ENCODE measurements at regions not wholly inside any gene's neighbourhood (a gene's known extent, or its start where the extent isn't known, plus 50 kb on each side); places are given as distances from the start of the nearest gene placed in this dataset.

DNA sequence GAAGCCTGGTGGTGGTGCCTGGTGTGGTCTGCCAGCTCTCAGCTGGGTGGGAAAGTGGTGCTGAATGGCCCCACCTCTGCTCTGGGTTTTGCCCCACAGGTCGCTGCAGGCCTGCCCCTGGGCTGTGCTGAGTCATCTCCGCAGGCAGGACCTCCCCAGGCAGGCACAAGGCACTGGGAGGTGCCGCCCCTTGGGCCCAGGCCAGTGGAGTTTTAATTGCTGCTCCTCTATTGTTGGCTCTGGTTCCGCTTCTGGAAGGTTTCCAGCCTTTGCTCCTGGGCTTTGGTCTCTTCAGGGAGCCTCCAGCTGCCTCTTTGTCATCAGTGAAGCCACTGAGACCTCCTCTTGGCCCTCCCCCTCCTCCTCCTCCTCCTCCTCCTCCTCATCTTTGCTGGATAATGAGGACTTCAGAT lies 180.3 kb upstream of the GRB10 start:
- intact Hi-C loops (cut with micrococcal nuclease): no loop called here

DNA sequence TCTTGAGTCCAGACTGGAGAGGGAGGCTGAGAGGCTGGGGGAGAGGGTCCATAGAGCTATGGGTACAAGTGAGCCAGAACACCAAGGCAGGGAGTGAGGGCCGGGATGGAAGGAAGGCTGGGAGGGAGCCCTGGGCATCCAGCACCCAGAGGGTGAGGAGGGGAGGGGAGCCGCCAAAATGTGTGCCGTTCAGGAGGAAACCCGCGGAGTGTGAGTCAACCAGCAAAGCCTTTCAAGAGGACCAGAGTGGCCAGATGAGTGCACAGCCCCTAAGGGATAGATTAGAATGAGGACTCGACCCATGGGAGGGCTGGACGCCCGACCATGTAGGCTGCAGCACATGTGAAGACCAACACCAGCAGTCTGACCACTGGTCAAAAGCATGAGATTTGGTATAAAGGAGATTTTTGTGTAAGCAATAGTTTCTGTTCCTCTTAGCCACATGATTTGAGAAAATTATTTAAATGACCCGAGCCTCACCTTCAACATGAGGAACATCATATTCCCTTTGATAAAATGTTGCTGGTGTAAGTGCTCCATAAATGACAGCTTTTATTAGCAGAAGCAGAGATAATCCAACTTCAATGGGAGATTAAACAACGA lies 179.7 kb upstream of the GRB10 start:
- intact Hi-C loops (cut with micrococcal nuclease): no loop called here

DNA sequence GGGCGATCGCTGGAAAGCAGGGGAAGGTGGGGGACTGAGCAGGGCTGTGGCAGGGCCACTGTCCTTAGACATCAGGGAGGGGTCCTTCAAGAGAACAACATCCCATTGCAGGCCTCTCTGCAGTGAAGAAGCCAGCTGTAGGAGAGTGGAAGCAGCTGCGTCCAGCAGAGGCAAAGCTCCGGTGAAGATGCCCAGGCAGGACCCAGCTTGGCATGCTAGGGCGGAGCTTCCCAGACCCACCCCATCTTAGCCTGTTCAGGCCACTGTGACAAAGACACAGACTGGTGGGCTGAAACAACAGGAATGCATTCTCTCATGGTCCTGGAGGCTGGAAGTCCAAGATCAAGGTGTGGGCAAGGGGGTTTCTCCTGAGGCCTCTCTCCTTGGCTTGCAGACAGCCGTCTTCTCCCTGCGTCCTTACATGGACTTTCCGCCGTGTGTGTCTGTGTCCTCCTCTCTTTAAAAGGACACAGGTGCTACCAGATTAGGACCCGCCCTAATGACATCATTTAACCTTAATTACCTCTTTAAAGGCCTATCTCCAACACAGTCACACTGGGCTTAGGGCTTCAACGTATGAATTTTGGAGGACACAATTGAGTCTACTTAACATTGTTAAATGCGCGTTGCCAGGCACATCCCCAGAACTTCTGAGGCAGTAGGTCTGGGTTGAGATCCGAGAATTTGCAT lies 178.1 kb upstream of the GRB10 start:
- intact Hi-C loops (cut with micrococcal nuclease): no loop called here

DNA sequence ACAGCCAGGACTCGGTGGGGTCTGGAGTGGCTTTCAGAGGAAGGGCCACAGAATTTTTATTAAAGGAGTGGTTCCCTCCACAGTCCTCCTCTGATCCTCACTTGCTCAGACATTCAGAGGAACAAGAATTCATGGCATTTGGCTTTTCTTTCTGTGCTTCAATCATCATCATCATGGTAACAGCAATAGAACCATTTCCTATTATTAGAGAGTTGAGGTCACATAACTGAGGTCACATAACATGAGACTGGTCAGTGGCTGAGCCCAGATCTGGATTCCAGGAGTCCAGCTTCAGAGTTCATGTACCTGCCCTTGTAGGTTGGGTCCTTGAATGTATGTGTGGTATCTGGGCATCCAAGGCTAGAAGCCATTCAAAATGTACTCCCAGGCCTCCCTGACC lies 177.3 kb upstream of the GRB10 start:
- intact Hi-C loops (cut with micrococcal nuclease): no loop called here

GRCh38 chr7:50959560-50959959 lies 176.9 kb upstream of the GRB10 start:
- intact Hi-C loops (cut with micrococcal nuclease): no loop called here

- intact Hi-C loops (cut with micrococcal nuclease): no loop called here
Measured at GRCh38 chr7:50957855-50958254, 175.2 kb upstream of the GRB10 start.

- intact Hi-C loops (cut with micrococcal nuclease): no loop called here
Measured at GRCh38 chr7:50957431-50957830, 174.7 kb upstream of the GRB10 start.

- intact Hi-C loops (cut with micrococcal nuclease): no loop called here
Measured at GRCh38 chr7:50956522-50957155, 173.9 kb upstream of the GRB10 start.

- intact Hi-C loops (cut with micrococcal nuclease): no loop called here
Measured at GRCh38 chr7:50954716-50955115, 172.0 kb upstream of the GRB10 start.

GRCh38 chr7:50954245-50954644 lies 171.5 kb upstream of the GRB10 start:
- intact Hi-C loops (cut with micrococcal nuclease): no loop called here

- intact Hi-C loops (cut with micrococcal nuclease): no loop called here
Measured at GRCh38 chr7:50953820-50954219, 171.1 kb upstream of the GRB10 start.

GRCh38 chr7:50953303-50953702 lies 170.6 kb upstream of the GRB10 start:
- intact Hi-C loops (cut with micrococcal nuclease): no loop called here

DNA sequence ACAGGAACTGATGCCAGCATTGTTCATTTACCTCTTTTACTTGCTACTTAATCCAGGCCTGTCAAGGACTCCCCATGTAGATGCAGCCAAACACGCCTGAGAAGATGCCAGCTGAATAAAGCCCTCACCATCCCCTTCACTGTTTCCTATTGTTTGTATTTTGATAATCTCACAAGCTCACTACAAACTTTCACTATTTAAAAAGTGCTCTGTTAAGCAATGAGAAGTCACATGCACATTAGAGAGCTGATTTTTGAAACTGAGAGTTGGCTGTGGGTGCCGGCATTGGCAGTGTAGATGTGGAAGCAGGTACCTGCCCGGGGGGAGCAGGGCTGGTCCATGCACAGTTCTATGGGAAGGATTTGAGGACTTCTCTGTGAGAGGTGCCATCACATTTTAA lies 169.8 kb upstream of the GRB10 start:
- intact Hi-C loops (cut with micrococcal nuclease): no loop called here

- intact Hi-C loops (cut with micrococcal nuclease): no loop called here
Measured at GRCh38 chr7:50952120-50952519, 169.4 kb upstream of the GRB10 start.

GRCh38 chr7:50943482-50943881 lies 160.8 kb upstream of the GRB10 start:
- intact Hi-C loops (cut with micrococcal nuclease): no loop called here

DNA sequence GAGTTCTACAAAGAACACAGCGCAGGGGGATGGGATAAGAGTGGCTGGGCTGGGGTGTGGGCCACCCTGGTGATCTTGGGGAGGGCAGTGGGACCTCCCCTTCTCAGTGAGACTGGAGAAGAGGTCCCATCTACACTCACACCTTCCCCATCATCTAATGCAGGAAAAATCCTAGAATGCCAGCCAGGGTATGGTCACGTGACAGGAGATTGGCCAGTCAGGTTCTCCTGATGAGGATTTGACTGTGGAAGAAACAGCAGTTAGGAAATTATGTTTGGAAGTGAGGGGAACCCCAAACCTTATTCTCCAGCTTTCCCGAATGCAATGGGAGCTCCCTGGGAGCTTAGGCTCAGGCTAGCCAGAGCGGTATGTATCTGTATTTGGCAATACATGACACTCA lies 158.8 kb upstream of the GRB10 start:
- intact Hi-C loops (cut with micrococcal nuclease): no loop called here

GRCh38 chr7:50940621-50941020 lies 157.9 kb upstream of the GRB10 start:
- intact Hi-C loops (cut with micrococcal nuclease): no loop called here

GRCh38 chr7:50939021-50939420 lies 156.3 kb upstream of the GRB10 start:
- intact Hi-C loops (cut with micrococcal nuclease): loop anchor here (10.0 kb wide), 1 partner anchor 154 kb away; the partner anchor contains the start of gene GRB10

GRCh38 chr7:50937727-50938126 lies 155.0 kb upstream of the GRB10 start:
- intact Hi-C loops (cut with micrococcal nuclease): loop anchor here (10.0 kb wide), 1 partner anchor 153 kb away; the partner anchor contains the start of gene GRB10

- intact Hi-C loops (cut with micrococcal nuclease): no loop called here
Measured at GRCh38 chr7:50926049-50926448, 143.4 kb upstream of the GRB10 start.

GRCh38 chr7:50923476-50923875 lies 140.8 kb upstream of the GRB10 start:
- intact Hi-C loops (cut with micrococcal nuclease): no loop called here

- intact Hi-C loops (cut with micrococcal nuclease): no loop called here
Measured at GRCh38 chr7:50921114-50921813, 138.6 kb upstream of the GRB10 start.

Data from T-helper 1 cell treated with Interleukin-12 subunit alpha and Interleukin-12 subunit beta and Interleukin-4 antibody, amounts not matched to agents 30 ng/mL and 1 ng/mL, for 36 hours (primary cell).